Hepatocyte (in vitro differentiated cells): ENCODE measurements at regions not wholly inside any gene's neighbourhood (a gene's known extent, or its start where the extent isn't known, plus 50 kb on each side); places are given as distances from the start of the nearest gene placed in this dataset.

Experiments
- DNase-seq: peaks from one replicate; pipeline ENCODE4 v3.0.0-alpha.2; 2016; ENCODE audit warnings: low spot score
- H2AFZ ChIP-seq: fragments of 200-600 bp; sonication (generic); 2 replicates; pipeline ENCODE4 v1.6.0; 2016; ENCODE audit warnings: antibody characterized with exemption, mild to moderate bottlenecking
- H3K27ac ChIP-seq: fragments of 200-600 bp; sonication (generic); 2 replicates; pipeline ENCODE4 v1.5.1; 2016; ENCODE audit warnings: mild to moderate bottlenecking
- H3K27me3 ChIP-seq: fragments of 200-600 bp; sonication (generic); 2 replicates; pipeline ENCODE4 v1.6.1; 2016
- H3K36me3 ChIP-seq: fragments of 200-600 bp; sonication (generic); replicated peaks from 2 replicates; pipeline ENCODE4 v1.5.1; 2016; ENCODE audit warnings: low read depth; ENCODE audit not compliant: insufficient read depth
- H3K4me1 ChIP-seq: fragments of 200-600 bp; sonication (generic); 2 replicates; pipeline ENCODE4 v1.5.1; 2016; ENCODE audit warnings: mild to moderate bottlenecking, moderate library complexity; ENCODE audit not compliant: insufficient read depth
- H3K4me2 ChIP-seq: fragments of 200-600 bp; sonication (generic); 2 replicates; pipeline ENCODE4 v1.6.0; 2016
- H3K4me3 ChIP-seq: fragments of 200-600 bp; sonication (generic); 2 replicates; pipeline ENCODE4 v1.5.1; 2016; ENCODE audit warnings: mild to moderate bottlenecking
- H3K79me2 ChIP-seq: fragments of 200-600 bp; sonication (generic); 2 replicates; pipeline ENCODE4 v1.6.0; 2017; ENCODE audit warnings: mild to moderate bottlenecking
- H3K9me2 ChIP-seq: fragments of 200-600 bp; sonication (generic); replicated peaks from 2 replicates; pipeline ENCODE4 v1.6.0; 2017; ENCODE audit warnings: mild to moderate bottlenecking; ENCODE audit not compliant: insufficient read depth
- H3K9me3 ChIP-seq: fragments of 200-600 bp; sonication (generic); 2 replicates; pipeline ENCODE4 v1.5.1; 2016; ENCODE audit warnings: low read depth, mild to moderate bottlenecking
- H4K20me1 ChIP-seq: fragments of 200-600 bp; sonication (generic); 2 replicates; pipeline ENCODE4 v1.6.0; 2016; ENCODE audit warnings: mild to moderate bottlenecking; ENCODE audit not compliant: insufficient read depth, poor library complexity, severe bottlenecking
- CTCF ChIP-seq: fragments of 200-600 bp; sonication (generic); IDR thresholded peaks from 2 replicates; pipeline ENCODE4 v1.5.1; 2016; ENCODE audit warnings: antibody characterized with exemption, mild to moderate bottlenecking; ENCODE audit not compliant: poor library complexity
- EZH2 ChIP-seq: fragments of 200-600 bp; sonication (generic); IDR thresholded peaks from 2 replicates; pipeline ENCODE4 v1.6.1; 2016; ENCODE audit warnings: antibody characterized with exemption, mild to moderate bottlenecking, borderline replicate concordance
- EZH2phosphoT487 ChIP-seq: fragments of 200-600 bp; sonication (generic); IDR thresholded peaks from one replicate; pipeline ENCODE4 v1.6.1; 2018; ENCODE audit warnings: antibody characterized with exemption, mild to moderate bottlenecking, low read depth, moderate library complexity; ENCODE audit not compliant: unreplicated experiment, severe bottlenecking
- whole genome bisulfite sequencing: methylation state at CpG from one replicate; pipeline ENCODE4 v1.1.6; 2016; ENCODE audit warnings: low lambda C conversion rate; ENCODE audit errors: missing lambda C conversion rate; 5-methylcytosine and 5-hydroxymethylcytosine counted together

GRCh38 chr2:146741260-146741659, 1103.6 kb upstream of the ACVR2A start:
- Histone ChIP-seq H3K79me2 (no peaks in the 10 kb centered on the region), H3K9me2 (no peaks in the 10 kb centered on the region), H4K20me1 (no peaks in the 10 kb centered on the region), H3K4me2 (no peak overlapping the region), H3K27ac (no peak overlapping the region), H3K36me3 (no peaks in the 10 kb centered on the region), H3K9me3 (no peaks in the 10 kb centered on the region), H3K4me3 (no peak overlapping the region), H2AFZ (no peak overlapping the region), H3K4me1 (no peaks in the 10 kb centered on the region), H3K27me3 (no peaks in the 10 kb centered on the region)
- 63% methylated on average over 4 of the region's 4 CpGs for WGBS
- DNase-seq = no peak
- TF ChIP-seq CTCF (no peak), EZH2 (no peak), EZH2phosphoT487 (no peak)

- Histone ChIP-seq H4K20me1 (no peaks in the 10 kb centered on the region), H3K9me2 (no peaks in the 10 kb centered on the region), H3K79me2 (no peaks in the 10 kb centered on the region), H3K27ac (no peak overlapping the region), H2AFZ (no peak overlapping the region), H3K9me3 (no peaks in the 10 kb centered on the region), H3K27me3 (no peaks in the 10 kb centered on the region), H3K4me2 (peak overlapping the region; percentile 54), H3K4me1 (no peaks in the 10 kb centered on the region), H3K4me3 (no peak overlapping the region), H3K36me3 (no peaks in the 10 kb centered on the region)
- no peak for DNase-seq
- 59% methylated on average over 3 of the region's 3 CpGs for WGBS
- no peak for TF ChIP-seq CTCF
- TF ChIP-seq EZH2 = no peak
Observed at GRCh38 chr2:146734821-146735190, 1110.0 kb upstream of the ACVR2A start.

- Histone ChIP-seq H3K4me3 (no peak overlapping the region), H3K36me3 (no peaks in the 10 kb centered on the region), H3K79me2 (no peaks in the 10 kb centered on the region), H3K27ac (no peak overlapping the region), H2AFZ (no peak overlapping the region), H3K27me3 (no peaks in the 10 kb centered on the region), H3K4me2 (peak overlapping the region; percentile 54), H4K20me1 (no peaks in the 10 kb centered on the region), H3K9me2 (no peaks in the 10 kb centered on the region), H3K4me1 (no peaks in the 10 kb centered on the region), H3K9me3 (no peaks in the 10 kb centered on the region)
- DNase-seq = peak; percentile 68
- WGBS = 25% methylated on average over 8 of the region's 8 CpGs
- TF ChIP-seq CTCF = peak; percentile 82
- no peak for TF ChIP-seq EZH2
Observed at GRCh38 chr2:146734042-146734820, 1110.6 kb upstream of the ACVR2A start.
